ENCODE measurements at regions not wholly inside any gene's neighbourhood (a gene's known extent, or its start where the extent isn't known, plus 50 kb on each side); places are given as distances from the start of the nearest gene placed in this dataset.

GRCh38 chr9:13627071-13627470 is 347.6 kb upstream of the MPDZ start:
- no peaks in the 10 kb centered on the region for H4K20me1 ChIP-seq (ENCODE audit: insufficient read depth, low read length)
- H3K4me3 ChIP-seq (ENCODE audit: low read depth, low read length, poor library complexity, severe bottlenecking): no peak overlapping the region
- H3K36me3 ChIP-seq (ENCODE audit: insufficient read depth, low read length): no peaks in the 10 kb centered on the region
- H3K9me3 ChIP-seq (ENCODE audit: low read length): no peaks in the 10 kb centered on the region
- no peaks in the 10 kb centered on the region for H3K9me2 ChIP-seq (ENCODE audit: low read depth, low read length)
- no peaks in the 10 kb centered on the region for H3K79me2 ChIP-seq (ENCODE audit: insufficient read depth, low read length)
- no peak overlapping the region for H3K4me2 ChIP-seq (ENCODE audit: low read length)
- H3K27ac ChIP-seq (ENCODE audit: low read depth, low read length, poor library complexity, severe bottlenecking): no peak overlapping the region
- H3K9ac ChIP-seq (ENCODE audit: low read length): no peak overlapping the region
- no peak overlapping the region for H2AFZ ChIP-seq (ENCODE audit: low read length)
- no peaks in the 10 kb centered on the region for H3F3A ChIP-seq (ENCODE audit: insufficient read depth, low read length)
- no peaks in the 10 kb centered on the region for H3K27me3 ChIP-seq (ENCODE audit: insufficient read depth, low read length)
- no peak for TF ChIP-seq CTCF (IDR thresholded peaks at IDR 0.05; ENCODE audit: low read length)
- TF ChIP-seq EZH2 (IDR thresholded peaks at IDR 0.05; ENCODE audit: borderline replicate concordance, low read length): no peak
- H3K4me1 ChIP-seq (ENCODE audit: insufficient read depth, low read length, severe bottlenecking): no peaks in the 10 kb centered on the region

- H3K27ac ChIP-seq (ENCODE audit: low read depth, low read length, poor library complexity, severe bottlenecking): no peak overlapping the region
- H3K4me3 ChIP-seq (ENCODE audit: low read depth, low read length, poor library complexity, severe bottlenecking): no peak overlapping the region
- H3F3A ChIP-seq (ENCODE audit: insufficient read depth, low read length): no peaks in the 10 kb centered on the region
- H3K79me2 ChIP-seq (ENCODE audit: insufficient read depth, low read length): no peaks in the 10 kb centered on the region
- H3K4me2 ChIP-seq (ENCODE audit: low read length): no peak overlapping the region
- no peaks in the 10 kb centered on the region for H3K9me2 ChIP-seq (ENCODE audit: low read depth, low read length)
- no peak for TF ChIP-seq EZH2 (IDR thresholded peaks at IDR 0.05; ENCODE audit: borderline replicate concordance, low read length)
- TF ChIP-seq CTCF (IDR thresholded peaks at IDR 0.05; ENCODE audit: low read length): no peak
- H4K20me1 ChIP-seq (ENCODE audit: insufficient read depth, low read length): no peaks in the 10 kb centered on the region
- no peaks in the 10 kb centered on the region for H3K36me3 ChIP-seq (ENCODE audit: insufficient read depth, low read length)
- H3K9ac ChIP-seq (ENCODE audit: low read length): no peak overlapping the region
- H2AFZ ChIP-seq (ENCODE audit: low read length): no peak overlapping the region
- no peaks in the 10 kb centered on the region for H3K9me3 ChIP-seq (ENCODE audit: low read length)
- H3K27me3 ChIP-seq (ENCODE audit: insufficient read depth, low read length): no peaks in the 10 kb centered on the region
- H3K4me1 ChIP-seq (ENCODE audit: insufficient read depth, low read length, severe bottlenecking): no peaks in the 10 kb centered on the region
These were observed 347.1 kb upstream of the MPDZ start for GRCh38 chr9:13626601-13627000.

- Histone ChIP-seq H3K9me3 (ENCODE audit: low read length) (no peaks in the 10 kb centered on the region), H3K27ac (ENCODE audit: low read depth, low read length, poor library complexity, severe bottlenecking) (no peak overlapping the region), H3F3A (ENCODE audit: insufficient read depth, low read length) (no peaks in the 10 kb centered on the region), H2AFZ (ENCODE audit: low read length) (no peak overlapping the region), H3K27me3 (ENCODE audit: insufficient read depth, low read length) (no peaks in the 10 kb centered on the region), H3K4me2 (ENCODE audit: low read length) (no peak overlapping the region), H3K36me3 (ENCODE audit: insufficient read depth, low read length) (no peaks in the 10 kb centered on the region), H3K9me2 (ENCODE audit: low read depth, low read length) (no peaks in the 10 kb centered on the region), H3K4me1 (ENCODE audit: insufficient read depth, low read length, severe bottlenecking) (no peaks in the 10 kb centered on the region), H4K20me1 (ENCODE audit: insufficient read depth, low read length) (no peaks in the 10 kb centered on the region), H3K79me2 (ENCODE audit: insufficient read depth, low read length) (no peaks in the 10 kb centered on the region), H3K4me3 (ENCODE audit: low read depth, low read length, poor library complexity, severe bottlenecking) (no peak overlapping the region), H3K9ac (ENCODE audit: low read length) (no peak overlapping the region)
- TF ChIP-seq EZH2 (IDR thresholded peaks at IDR 0.05; ENCODE audit: borderline replicate concordance, low read length) (no peak), CTCF (IDR thresholded peaks at IDR 0.05; ENCODE audit: low read length) (no peak)
These were observed 342.5 kb upstream of the MPDZ start for GRCh38 chr9:13621872-13622564.
